ENCODE measurements at regions not wholly inside any gene's neighbourhood (a gene's known extent, or its start where the extent isn't known, plus 50 kb on each side); places are given as distances from the start of the nearest gene placed in this dataset.

- TF ChIP-seq POLR2A (IDR thresholded peaks at IDR 0.05) (no peak), CTCF (IDR thresholded peaks at IDR 0.05) (no peak)
Measured at GRCh38 chr12:39032034-39032433, 126.6 kb upstream of the CPNE8 start.
